GM13977 (cell line): ENCODE measurements at regions not wholly inside any gene's neighbourhood (a gene's known extent, or its start where the extent isn't known, plus 50 kb on each side); places are given as distances from the start of the nearest gene placed in this dataset.

Experiments used
- DNase-seq: peaks from one replicate; pipeline ENCODE4 v3.0.0; 2012; ENCODE audit warnings: low spot score
- in situ Hi-C: fragments of 300-500 bp; cut with MboI; formaldehyde crosslinking; loops from one replicate; pipeline ENCODE4 v1.12.0; 2022; ENCODE audit warnings: low sequenced_read_pairs, low pct_unique_long_range_greater_than_20kb, mixed read lengths, inconsistent platforms; ENCODE audit not compliant: unreplicated experiment
- TF ChIP-seq, protein P1 (sequence below): IDR thresholded peaks from 2 replicates; pipeline ENCODE4 v1.5.1; 2012; ENCODE audit warnings: mild to moderate bottlenecking, control low read depth; ENCODE audit not compliant: insufficient read depth; ENCODE audit errors: extremely low read depth, missing control alignments

DNA sequence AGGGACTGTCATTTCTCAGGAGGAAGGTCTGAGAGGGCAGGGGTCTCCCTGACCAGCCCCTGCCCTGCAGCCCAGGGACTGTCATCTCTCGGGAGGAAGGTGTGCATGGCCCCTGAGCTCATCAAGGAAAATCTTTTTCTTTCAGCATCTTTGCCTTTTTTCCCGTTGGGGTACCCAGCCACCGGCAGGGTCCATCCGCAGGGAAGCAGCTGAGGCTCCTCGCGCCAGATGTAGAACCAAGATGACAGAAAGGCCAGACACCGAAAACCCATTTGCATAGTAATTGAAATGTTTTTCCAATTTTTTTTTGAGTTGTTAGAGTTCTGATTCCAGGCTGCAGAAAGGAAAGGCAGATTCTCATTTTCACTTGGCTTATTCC lies 613.9 kb downstream of the TBC1D22A start:
- no peak for DNase-seq
- TF ChIP-seq, protein P1, sequence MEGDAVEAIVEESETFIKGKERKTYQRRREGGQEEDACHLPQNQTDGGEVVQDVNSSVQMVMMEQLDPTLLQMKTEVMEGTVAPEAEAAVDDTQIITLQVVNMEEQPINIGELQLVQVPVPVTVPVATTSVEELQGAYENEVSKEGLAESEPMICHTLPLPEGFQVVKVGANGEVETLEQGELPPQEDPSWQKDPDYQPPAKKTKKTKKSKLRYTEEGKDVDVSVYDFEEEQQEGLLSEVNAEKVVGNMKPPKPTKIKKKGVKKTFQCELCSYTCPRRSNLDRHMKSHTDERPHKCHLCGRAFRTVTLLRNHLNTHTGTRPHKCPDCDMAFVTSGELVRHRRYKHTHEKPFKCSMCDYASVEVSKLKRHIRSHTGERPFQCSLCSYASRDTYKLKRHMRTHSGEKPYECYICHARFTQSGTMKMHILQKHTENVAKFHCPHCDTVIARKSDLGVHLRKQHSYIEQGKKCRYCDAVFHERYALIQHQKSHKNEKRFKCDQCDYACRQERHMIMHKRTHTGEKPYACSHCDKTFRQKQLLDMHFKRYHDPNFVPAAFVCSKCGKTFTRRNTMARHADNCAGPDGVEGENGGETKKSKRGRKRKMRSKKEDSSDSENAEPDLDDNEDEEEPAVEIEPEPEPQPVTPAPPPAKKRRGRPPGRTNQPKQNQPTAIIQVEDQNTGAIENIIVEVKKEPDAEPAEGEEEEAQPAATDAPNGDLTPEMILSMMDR = no peak
- in situ Hi-C loops = no loop called here

DNA sequence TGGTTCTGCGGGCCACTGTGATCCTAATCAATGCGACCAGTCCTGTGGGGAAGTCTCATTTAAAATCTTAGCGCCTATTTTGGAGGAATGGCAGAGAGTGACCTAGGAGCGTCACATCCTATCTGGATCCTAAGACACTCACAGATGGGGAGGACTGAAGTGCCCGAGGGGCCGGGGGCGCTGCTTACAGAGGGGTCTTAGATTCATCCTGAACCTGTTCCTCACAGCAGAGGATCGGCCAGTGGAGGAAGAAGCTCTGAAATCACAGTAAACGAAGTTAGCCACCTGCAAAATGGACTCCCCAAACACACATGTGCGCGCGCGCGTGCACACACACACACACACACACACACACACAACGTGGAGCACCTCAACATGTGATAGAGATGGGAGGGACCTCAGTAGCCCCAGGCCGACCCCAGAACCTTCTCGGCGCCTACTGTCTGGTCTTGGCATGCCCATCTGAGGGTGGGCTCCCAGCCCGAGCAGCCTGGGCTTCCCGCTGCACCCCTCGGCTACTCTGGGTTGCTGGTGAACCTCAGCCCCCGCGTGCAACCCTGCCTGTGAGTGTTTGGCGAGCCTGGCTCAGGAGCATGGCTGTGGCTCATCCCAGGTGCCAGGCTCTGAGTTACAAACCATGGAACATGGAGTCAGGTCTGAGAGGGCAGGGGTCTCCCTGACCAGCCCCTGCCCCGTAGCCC lies 613.3 kb downstream of the TBC1D22A start:
- DNase-seq = no peak
- in situ Hi-C loops = no loop called here
- TF ChIP-seq, protein P1 = no peak

DNA sequence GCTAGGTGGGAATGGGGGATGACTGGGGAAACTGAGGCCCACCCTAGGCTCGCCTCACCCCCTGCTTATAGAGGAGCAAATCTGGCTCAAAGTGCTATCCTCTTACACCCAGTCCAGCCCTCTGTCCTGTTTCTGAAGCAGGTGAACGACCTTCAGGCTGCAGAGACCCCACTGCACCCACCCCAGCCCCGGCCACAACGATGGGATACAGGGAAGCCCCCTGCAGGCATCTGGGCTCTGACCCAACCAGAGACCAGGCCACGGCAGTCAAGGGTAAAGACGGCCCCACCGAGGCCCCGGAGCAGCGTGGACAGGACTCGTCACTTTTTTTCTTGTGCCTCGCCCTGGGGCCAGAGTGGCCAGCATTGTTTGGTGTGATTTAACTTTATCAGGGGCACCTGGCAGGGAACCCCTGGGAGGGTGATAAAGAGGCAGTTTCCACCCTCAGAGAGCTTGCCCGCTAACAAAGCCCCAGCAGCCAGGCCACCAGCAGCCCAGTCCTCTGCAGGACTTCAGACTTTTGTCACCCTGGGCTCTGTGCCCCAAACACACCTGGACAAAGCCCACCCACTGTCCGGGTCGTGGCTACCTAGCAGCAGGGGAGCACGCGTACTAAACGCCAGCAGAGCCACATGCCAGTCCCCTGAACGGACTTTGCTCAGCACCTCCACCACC lies 612.6 kb downstream of the TBC1D22A start:
- in situ Hi-C loops = no loop called here
- no peak for DNase-seq
- TF ChIP-seq, protein P1 = no peak

DNA sequence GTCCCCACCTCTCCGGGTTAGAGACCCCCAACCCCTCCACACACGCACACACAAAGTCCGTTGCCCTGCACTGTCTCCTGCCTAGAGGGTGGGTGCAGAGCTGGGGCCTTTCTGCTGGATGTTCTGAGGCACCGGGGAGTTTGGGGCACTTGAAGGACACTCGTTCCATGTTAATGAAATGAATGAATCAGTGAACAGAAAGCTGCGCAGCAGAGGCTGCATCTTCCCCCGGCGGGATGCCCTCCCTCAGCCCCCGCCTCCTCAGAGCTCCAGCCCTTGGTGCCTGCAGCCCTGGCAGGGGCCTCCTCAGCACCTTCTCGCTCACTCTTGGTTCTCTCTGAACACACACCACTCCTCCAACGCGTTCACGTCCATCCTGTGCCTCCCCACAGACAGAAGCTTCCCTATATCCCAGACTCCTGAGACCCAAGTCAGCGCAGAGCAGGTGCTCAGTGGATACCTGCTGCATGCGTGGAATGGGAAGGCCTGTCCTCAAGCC lies 611.9 kb downstream of the TBC1D22A start:
- TF ChIP-seq, protein P1 = no peak
- in situ Hi-C loops = no loop called here
- DNase-seq = no peak

DNA sequence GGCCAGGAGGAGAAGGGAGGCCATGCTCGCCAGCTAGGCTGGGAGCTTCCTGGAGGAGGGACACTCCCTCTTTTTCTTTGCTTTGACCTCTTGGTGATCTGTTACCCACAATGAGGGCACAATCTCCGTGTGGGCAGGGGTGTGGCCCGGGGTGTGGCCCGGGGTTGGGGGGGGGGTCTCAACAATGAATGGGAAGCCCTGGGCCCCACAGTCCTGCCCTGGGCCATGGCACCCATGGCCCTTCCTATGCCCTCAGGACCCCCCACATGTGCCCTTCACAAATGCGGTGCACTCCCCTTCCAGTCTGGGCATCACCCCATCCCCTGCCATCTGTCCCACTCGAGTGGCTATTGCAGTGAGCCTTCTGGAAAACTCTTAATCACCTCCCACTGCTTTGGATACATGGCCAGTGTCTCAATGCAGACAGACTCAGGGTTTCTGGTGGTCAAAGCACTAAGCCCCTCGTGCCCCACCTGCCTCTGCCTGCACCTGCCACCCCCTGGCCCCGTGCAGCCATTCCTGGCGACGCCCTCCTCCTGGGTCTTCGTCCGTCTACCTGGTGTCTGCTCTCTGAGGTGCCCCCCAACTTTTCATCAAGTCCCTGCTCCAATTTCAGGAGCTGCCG lies 611.3 kb downstream of the TBC1D22A start:
- TF ChIP-seq, protein P1 = no peak
- no peak for DNase-seq
- in situ Hi-C loops = no loop called here

DNA sequence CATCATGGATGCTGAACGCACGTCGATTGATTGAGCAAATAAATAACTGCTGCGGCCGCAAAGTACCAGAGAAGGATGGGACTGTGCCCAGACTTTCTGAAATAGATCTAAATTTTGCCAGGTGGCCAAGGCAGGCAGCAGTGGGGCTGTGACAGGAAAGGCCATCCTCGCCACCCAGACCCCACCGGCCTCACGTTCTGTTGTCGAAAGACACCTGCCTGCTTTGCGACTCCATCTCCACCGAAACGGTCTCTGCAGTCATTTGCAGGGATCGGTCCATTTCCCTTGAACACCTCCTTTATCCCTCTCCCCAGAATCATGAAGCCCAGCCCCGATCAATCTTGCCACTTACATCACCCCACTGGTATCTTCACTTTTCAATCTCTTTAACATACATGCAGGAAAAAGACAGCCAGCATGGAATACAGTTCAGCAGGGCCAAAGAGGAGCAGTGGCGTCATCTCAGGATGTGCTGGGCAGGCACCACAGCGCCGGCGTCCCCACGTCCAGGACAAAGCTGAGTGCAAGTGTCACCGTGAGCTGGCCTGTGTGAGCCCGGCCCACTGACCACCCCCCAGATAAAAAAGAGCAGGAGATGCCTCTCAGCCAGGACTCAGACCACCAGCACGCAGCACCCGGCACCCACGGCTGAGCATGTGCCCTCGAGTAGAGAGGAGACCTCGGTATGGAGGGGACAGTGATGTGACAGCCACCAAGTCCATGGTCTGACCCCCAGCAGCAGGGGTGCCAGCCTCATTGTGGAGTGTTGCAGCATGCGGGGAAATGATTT lies 610.3 kb downstream of the TBC1D22A start:
- no peak for DNase-seq
- TF ChIP-seq, protein P1 = no peak
- in situ Hi-C loops = no loop called here
